HG03354 (cell line): ENCODE measurements at regions not wholly inside any gene's neighbourhood (a gene's known extent, or its start where the extent isn't known, plus 50 kb on each side); places are given as distances from the start of the nearest gene placed in this dataset.
"Not testable (repeated sequence)": the region's sequence is repeated elsewhere in the genome, so short reads cannot be mapped to it uniquely, and the experiment has no call there.

ENCODE experiments used
- ATAC-seq: cut with Tn5 transposase; IDR thresholded peaks from one replicate; pipeline ENCODE4 v1.9.1; 2021; ENCODE audit warnings: mild to moderate bottlenecking; ENCODE audit not compliant: unreplicated experiment, poor library complexity, severe bottlenecking

GRCh38 chr21:20254964-20255363 is 743.2 kb upstream of the NCAM2 start:
- no peak for ATAC-seq

- no peak for ATAC-seq
Measured at GRCh38 chr21:20257052-20257740, 741.0 kb upstream of the NCAM2 start.

- ATAC-seq, result no peak
Measured at GRCh38 chr21:20258542-20258941, 739.7 kb upstream of the NCAM2 start.

- ATAC-seq, result no peak
Measured at GRCh38 chr21:20259031-20259867, 739.0 kb upstream of the NCAM2 start.

- no peak for ATAC-seq
Measured at GRCh38 chr21:20260124-20260523, 738.1 kb upstream of the NCAM2 start.

GRCh38 chr21:20261364-20261763 is 736.8 kb upstream of the NCAM2 start:
- ATAC-seq, result no peak

GRCh38 chr21:20265707-20266440 is 732.3 kb upstream of the NCAM2 start:
- ATAC-seq, result no peak

- ATAC-seq, result no peak
Measured at GRCh38 chr21:20266441-20266710, 731.8 kb upstream of the NCAM2 start.

GRCh38 chr21:20270365-20271055 is 727.7 kb upstream of the NCAM2 start:
- ATAC-seq, result no peak

- ATAC-seq, result no peak
Measured at GRCh38 chr21:20272791-20273362, 725.3 kb upstream of the NCAM2 start.

GRCh38 chr21:20276377-20276776 is 721.8 kb upstream of the NCAM2 start:
- no peak for ATAC-seq

- ATAC-seq, result no peak
Measured at GRCh38 chr21:20276954-20277353, 721.3 kb upstream of the NCAM2 start.

GRCh38 chr21:20283836-20284235 is 714.4 kb upstream of the NCAM2 start:
- no peak for ATAC-seq

- no peak for ATAC-seq
Measured at GRCh38 chr21:20292280-20292679, 705.9 kb upstream of the NCAM2 start.

- ATAC-seq, result not testable (repeated sequence)
Measured at GRCh38 chr21:20292854-20293253, 705.4 kb upstream of the NCAM2 start.

GRCh38 chr21:20301395-20301794 is 696.8 kb upstream of the NCAM2 start:
- no peak for ATAC-seq

GRCh38 chr21:20302084-20302483 is 696.1 kb upstream of the NCAM2 start:
- no peak for ATAC-seq

GRCh38 chr21:20306836-20307235 is 691.4 kb upstream of the NCAM2 start:
- no peak for ATAC-seq

- ATAC-seq, result no peak
Measured at GRCh38 chr21:20308586-20309315, 689.5 kb upstream of the NCAM2 start.
